CD8-positive, alpha-beta memory T cell (primary cell): ENCODE measurements at regions not wholly inside any gene's neighbourhood (a gene's known extent, or its start where the extent isn't known, plus 50 kb on each side); places are given as distances from the start of the nearest gene placed in this dataset.

Source experiments
- CTCF ChIA-PET: fragments of 350-600 bp; sonication (Branson Sonifier 250); formaldehyde crosslinking; loops from one replicate; lab custom pipeline; 2021; ENCODE audit warnings: antibody characterized with exemption; lab: Charles Lee
- POLR2A ChIA-PET: fragments of 350-600 bp; sonication (Branson Sonifier 250); formaldehyde crosslinking; loops from one replicate; lab custom pipeline; 2021; ENCODE audit warnings: antibody characterized with exemption; lab: Charles Lee
- DNase-seq, 5 donors: peaks; one replicate each; pipeline versions ENCODE4 v3.0.0 to v3.0.0-alpha.2; 2020 to 2022; ENCODE audit warnings: mixed read lengths in 1 of 5
- H3K27ac ChIP-seq: one replicate; pipeline ENCODE4 v1.7.0; 2013; ENCODE audit warnings: low read depth, mild to moderate bottlenecking, low read length, moderate library complexity
- H3K27me3 ChIP-seq: 2 replicates; pipeline ENCODE4 v1.7.0; 2013; ENCODE audit warnings: low read length, mild to moderate bottlenecking; ENCODE audit not compliant: insufficient read depth, poor library complexity, severe bottlenecking
- H3K36me3 ChIP-seq: 2 replicates; pipeline ENCODE4 v1.7.0; 2013; ENCODE audit warnings: mild to moderate bottlenecking, low read length, moderate library complexity; ENCODE audit not compliant: insufficient read depth
- H3K4me1 ChIP-seq: 2 replicates; pipeline ENCODE4 v1.7.0; 2013; ENCODE audit warnings: mild to moderate bottlenecking, low read length, moderate library complexity; ENCODE audit not compliant: insufficient read depth
- H3K4me3 ChIP-seq: 2 replicates; pipeline ENCODE4 v1.7.0; 2013; ENCODE audit warnings: mild to moderate bottlenecking, low read length
- H3K9me3 ChIP-seq: 2 replicates; pipeline ENCODE4 v1.7.0; 2013; ENCODE audit warnings: mild to moderate bottlenecking, low read length
- H3K27ac Mint-ChIP-seq, 8 donors: one replicate each; pipeline ENCODE4 v1.8.0; 2020 to 2021; ENCODE audit warnings: mixed read lengths in 8 of 8, mild to moderate bottlenecking in 6 of 8, inconsistent platforms in 3 of 8, moderate library complexity in 3 of 8
- H3K27me3 Mint-ChIP-seq, 2 donors: one replicate each; pipeline ENCODE4 v1.8.0; 2020 to 2021; ENCODE audit warnings: mixed read lengths in 2 of 2, mild to moderate bottlenecking in 1 of 2, moderate library complexity in 1 of 2
- H3K36me3 Mint-ChIP-seq, 3 donors: one replicate each; pipeline ENCODE4 v1.8.0; 2020 to 2021; ENCODE audit warnings: mixed read lengths in 3 of 3, inconsistent platforms in 1 of 3, mild to moderate bottlenecking in 1 of 3
- H3K4me1 Mint-ChIP-seq, 3 donors: one replicate each; pipeline ENCODE4 v1.8.0; 2020 to 2021; ENCODE audit warnings: mixed read lengths in 3 of 3, inconsistent platforms in 1 of 3, mild to moderate bottlenecking in 1 of 3
- H3K4me3 Mint-ChIP-seq, 7 donors: one replicate each; pipeline ENCODE4 v1.8.0; 2020 to 2021; ENCODE audit warnings: mixed read lengths in 7 of 7, mild to moderate bottlenecking in 6 of 7, moderate library complexity in 4 of 7, inconsistent platforms in 2 of 7
- H3K9me3 Mint-ChIP-seq, 5 donors: one replicate each; pipeline ENCODE4 v1.8.0; 2020 to 2022; ENCODE audit warnings: mixed read lengths in 5 of 5, mild to moderate bottlenecking in 3 of 5, moderate library complexity in 2 of 5, inconsistent platforms in 1 of 5

DNA sequence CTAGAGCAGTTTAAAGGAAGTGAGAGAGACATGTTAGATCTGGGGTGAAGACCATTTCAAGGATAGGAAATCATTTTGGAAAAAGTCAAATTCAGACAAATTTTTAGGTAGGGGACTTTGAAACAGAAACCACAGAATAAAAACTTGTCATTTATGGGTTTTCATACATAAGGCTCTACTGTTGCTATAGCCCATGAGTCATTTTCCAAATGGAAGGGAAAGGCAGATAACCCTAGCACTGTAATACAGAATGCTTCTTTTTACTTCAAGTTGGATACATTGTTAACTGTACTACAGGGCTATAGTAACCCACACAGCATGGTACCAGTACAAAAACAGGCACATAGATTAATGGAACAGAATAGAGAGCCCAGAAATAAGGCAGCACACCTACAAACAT, 455.4 kb downstream of the EBF1 start:
- Histone ChIP-seq H3K27ac (no peak overlapping the region), H3K4me1 (no peaks in the 10 kb centered on the region), H3K4me3 (no peak overlapping the region), H3K36me3 (no peaks in the 10 kb centered on the region), H3K27me3 (no peaks in the 10 kb centered on the region), H3K9me3 (no peaks in the 10 kb centered on the region)
- DNase-seq = no peak
- H3K4me1 Mint-ChIP-seq = no peaks in the 10 kb centered on the region
- ChIA-PET CTCF (no interaction called here), POLR2A (no interaction called here)
- no peak overlapping the region for H3K4me3 Mint-ChIP-seq
- H3K27me3 Mint-ChIP-seq = peaks cover 0 to 6% of the 10 kb centered on the region in 2 donors
- H3K36me3 Mint-ChIP-seq = no peaks in the 10 kb centered on the region
- no peaks in the 10 kb centered on the region for H3K9me3 Mint-ChIP-seq
- H3K27ac Mint-ChIP-seq = no peak overlapping the region

DNA sequence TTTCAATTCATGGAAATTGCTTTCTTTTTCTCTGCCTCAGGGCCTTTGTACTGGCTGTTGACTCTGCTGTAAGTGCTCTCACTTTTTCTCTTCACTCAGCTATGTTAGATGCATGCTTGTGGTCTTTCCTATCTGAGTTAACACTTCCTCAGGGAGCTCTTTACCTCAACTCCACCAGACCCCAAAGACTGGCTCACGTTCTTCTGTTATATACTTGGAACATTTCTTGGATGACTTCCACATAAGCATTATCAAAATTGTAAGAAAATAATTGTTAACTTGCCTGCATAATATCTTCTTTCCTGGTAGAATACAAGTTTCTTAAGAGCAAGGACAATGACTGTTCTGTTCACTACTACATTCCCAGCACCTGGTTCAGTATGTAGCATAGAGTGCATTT, 455.9 kb downstream of the EBF1 start:
- CTCF ChIA-PET = no interaction called here
- POLR2A ChIA-PET = no interaction called here
- H3K4me1 Mint-ChIP-seq = no peaks in the 10 kb centered on the region

DNA sequence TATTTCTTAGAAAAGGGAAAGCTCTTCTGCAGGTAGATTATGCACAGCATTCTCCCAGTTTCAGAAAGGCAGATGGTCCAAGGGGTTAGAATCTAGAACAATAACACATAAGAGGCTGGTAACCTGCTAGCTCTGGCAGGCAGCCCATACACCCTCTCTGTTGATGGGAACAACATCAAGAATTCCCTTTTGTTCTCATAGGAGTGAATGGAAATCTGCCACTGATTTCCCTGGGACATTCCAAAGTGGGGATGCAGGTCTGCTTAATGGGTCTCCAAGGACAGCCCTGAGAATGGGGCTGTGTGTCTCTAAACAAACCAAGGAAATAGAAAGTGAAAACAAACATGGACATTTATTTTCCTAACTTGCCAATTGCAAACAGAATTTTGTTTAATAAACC, 456.8 kb downstream of the EBF1 start:
- ChIA-PET CTCF (no interaction called here), POLR2A (no interaction called here)
- no peaks in the 10 kb centered on the region for H3K36me3 Mint-ChIP-seq
- no peak overlapping the region for H3K27ac Mint-ChIP-seq
- H3K9me3 Mint-ChIP-seq = no peaks in the 10 kb centered on the region
- Histone ChIP-seq H3K36me3 (no peaks in the 10 kb centered on the region), H3K9me3 (no peaks in the 10 kb centered on the region), H3K27me3 (no peaks in the 10 kb centered on the region), H3K4me1 (no peaks in the 10 kb centered on the region), H3K27ac (no peak overlapping the region), H3K4me3 (no peak overlapping the region)
- H3K4me3 Mint-ChIP-seq = no peak overlapping the region
- no peak for DNase-seq
- H3K4me1 Mint-ChIP-seq = no peaks in the 10 kb centered on the region
- peaks cover 0 to 6% of the 10 kb centered on the region in 2 donors for H3K27me3 Mint-ChIP-seq

More for the DNA sequence above, 455.9 kb downstream of the EBF1 start:
- H3K27me3 Mint-ChIP-seq = peaks cover 0 to 6% of the 10 kb centered on the region in 2 donors
- H3K36me3 ChIP-seq = no peaks in the 10 kb centered on the region
- no peak for DNase-seq
- H3K4me3 ChIP-seq = no peak overlapping the region
- H3K4me3 Mint-ChIP-seq = no peak overlapping the region
- H3K4me1 ChIP-seq = no peaks in the 10 kb centered on the region
- no peak overlapping the region for H3K27ac ChIP-seq
- no peak overlapping the region for H3K27ac Mint-ChIP-seq
- H3K9me3 ChIP-seq = no peaks in the 10 kb centered on the region
- H3K27me3 ChIP-seq = no peaks in the 10 kb centered on the region
- H3K36me3 Mint-ChIP-seq = no peaks in the 10 kb centered on the region
- H3K9me3 Mint-ChIP-seq = no peaks in the 10 kb centered on the region

DNA sequence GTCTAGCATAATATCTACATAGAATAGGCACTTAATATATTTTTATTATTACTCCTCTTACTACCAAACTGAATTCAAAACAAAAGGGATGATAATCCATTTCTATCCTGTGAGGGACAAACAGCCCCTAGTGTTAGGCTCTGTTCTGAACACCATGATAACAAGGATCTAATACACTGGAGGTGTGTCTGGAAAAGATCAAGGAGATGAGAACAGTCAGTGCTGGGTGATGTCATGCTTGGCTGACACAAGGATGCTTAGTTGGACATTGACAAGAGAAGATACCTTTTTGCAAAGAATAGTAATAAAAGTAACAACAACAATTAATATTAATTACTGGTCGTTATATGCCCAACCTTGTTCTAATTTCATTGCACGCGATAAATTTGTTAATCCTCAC, 458.7 kb downstream of the EBF1 start:
- Histone ChIP-seq H3K4me3 (no peak overlapping the region), H3K36me3 (no peaks in the 10 kb centered on the region), H3K4me1 (no peaks in the 10 kb centered on the region), H3K9me3 (no peaks in the 10 kb centered on the region), H3K27ac (no peak overlapping the region), H3K27me3 (no peaks in the 10 kb centered on the region)
- DNase-seq = no peak
- Mint-ChIP-seq H3K9me3 (no peaks in the 10 kb centered on the region), H3K27ac (no peak overlapping the region), H3K36me3 (no peaks in the 10 kb centered on the region), H3K27me3 (peaks cover 3 to 5% of the 10 kb centered on the region in 2 donors), H3K4me1 (no peaks in the 10 kb centered on the region), H3K4me3 (no peak overlapping the region)
- POLR2A ChIA-PET = no interaction called here
- CTCF ChIA-PET = no interaction called here

DNA sequence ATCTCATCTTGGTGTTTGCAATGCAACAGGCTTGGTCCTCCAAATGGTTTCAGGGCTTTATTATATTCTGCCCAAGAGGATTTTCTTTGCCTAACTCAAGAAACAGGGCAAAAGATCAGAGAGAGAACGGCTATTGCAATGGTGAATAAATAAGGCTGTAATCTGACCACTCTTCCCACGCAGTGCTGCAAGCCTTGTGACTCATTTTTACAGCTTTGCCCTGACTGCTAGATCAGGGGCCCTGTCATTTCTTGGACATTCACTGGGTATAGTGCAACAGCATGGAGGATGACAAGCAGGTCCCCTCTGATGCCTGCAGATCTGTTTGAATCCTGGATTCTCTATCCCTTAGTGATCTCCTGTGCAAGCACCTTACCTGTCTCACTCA, 459.1 kb downstream of the EBF1 start:
- no peaks in the 10 kb centered on the region for H3K9me3 ChIP-seq
- ChIA-PET CTCF (no interaction called here), POLR2A (no interaction called here)
- H3K4me3 ChIP-seq = no peak overlapping the region
- Mint-ChIP-seq H3K9me3 (no peaks in the 10 kb centered on the region), H3K27me3 (peaks cover 4 to 5% of the 10 kb centered on the region in 2 donors), H3K4me1 (no peaks in the 10 kb centered on the region), H3K36me3 (no peaks in the 10 kb centered on the region), H3K27ac (no peak overlapping the region), H3K4me3 (no peak overlapping the region)
- H3K36me3 ChIP-seq = no peaks in the 10 kb centered on the region
- H3K27ac ChIP-seq = no peak overlapping the region
- DNase-seq = no peak
- H3K27me3 ChIP-seq = no peaks in the 10 kb centered on the region
- H3K4me1 ChIP-seq = no peaks in the 10 kb centered on the region

DNA sequence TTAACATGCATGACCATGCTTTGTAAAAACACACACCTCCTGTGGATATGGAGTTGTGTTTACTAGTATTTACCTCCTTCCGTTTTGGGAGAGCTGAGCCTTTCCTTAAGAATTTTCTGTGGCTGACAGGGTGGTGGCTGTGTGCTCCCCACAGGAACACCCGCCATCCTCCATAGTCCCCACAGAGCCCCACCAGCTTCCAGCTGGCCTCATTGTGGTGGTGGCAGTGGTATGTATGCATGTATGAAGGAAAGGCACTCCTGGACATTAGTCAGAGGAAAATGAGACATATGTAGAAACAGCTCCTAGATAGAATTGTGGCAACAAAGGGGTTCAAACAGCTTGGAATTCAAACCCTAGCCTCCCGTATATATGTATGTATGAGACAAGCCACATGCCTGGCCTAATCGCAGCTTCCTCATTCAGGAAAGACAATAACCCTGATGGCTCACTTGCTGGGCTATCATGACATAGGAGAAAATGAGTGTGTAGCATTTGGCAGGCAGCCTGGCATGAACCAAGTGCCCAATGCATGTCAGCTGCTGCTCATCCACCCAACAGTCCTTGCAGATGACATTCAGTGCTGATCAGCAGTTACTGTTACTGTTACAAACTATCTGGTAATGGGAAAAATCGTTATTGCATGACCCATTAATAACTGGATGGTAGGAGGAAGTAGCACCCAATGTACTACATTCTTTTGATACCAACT, 459.7 kb downstream of the EBF1 start:
- no peaks in the 10 kb centered on the region for H3K4me1 ChIP-seq
- H3K36me3 ChIP-seq = no peaks in the 10 kb centered on the region
- H3K4me3 ChIP-seq = no peak overlapping the region
- Mint-ChIP-seq H3K27me3 (peaks cover 5 to 7% of the 10 kb centered on the region in 2 donors), H3K36me3 (no peaks in the 10 kb centered on the region), H3K4me1 (no peaks in the 10 kb centered on the region), H3K9me3 (no peaks in the 10 kb centered on the region), H3K27ac (no peak overlapping the region), H3K4me3 (no peak overlapping the region)
- CTCF ChIA-PET = no interaction called here
- no peaks in the 10 kb centered on the region for H3K27me3 ChIP-seq
- no peaks in the 10 kb centered on the region for H3K9me3 ChIP-seq
- no peak for DNase-seq
- no peak overlapping the region for H3K27ac ChIP-seq
- POLR2A ChIA-PET = no interaction called here

DNA sequence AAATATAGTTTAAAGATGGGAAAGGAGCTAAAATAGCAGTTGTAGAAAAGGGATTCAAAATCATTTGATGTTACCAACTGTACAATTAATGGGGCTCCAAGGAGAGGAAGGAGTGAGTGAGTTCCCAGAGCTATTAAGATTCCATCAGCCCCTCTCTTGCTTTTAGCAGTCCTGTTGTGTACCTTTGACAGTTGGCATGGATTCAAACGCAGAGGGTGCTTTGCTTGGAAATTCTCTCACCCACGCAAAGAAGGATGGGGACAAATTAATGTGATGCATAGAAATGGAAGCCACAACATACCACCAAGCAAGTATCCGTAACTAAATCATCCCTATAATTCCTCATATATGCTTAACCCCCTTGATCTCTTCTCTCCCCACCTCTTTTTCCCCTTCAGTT, 461.3 kb downstream of the EBF1 start:
- Mint-ChIP-seq H3K4me3 (no peak overlapping the region), H3K27me3 (peaks cover 2 to 11% of the 10 kb centered on the region in 2 donors), H3K36me3 (no peaks in the 10 kb centered on the region), H3K4me1 (no peaks in the 10 kb centered on the region), H3K9me3 (no peaks in the 10 kb centered on the region), H3K27ac (no peak overlapping the region)
- no peak for DNase-seq
- no peak overlapping the region for H3K27ac ChIP-seq
- no peaks in the 10 kb centered on the region for H3K36me3 ChIP-seq
- no peaks in the 10 kb centered on the region for H3K9me3 ChIP-seq
- CTCF ChIA-PET = interaction anchor here (0.7 kb wide), 1 partner anchor 57 kb away, joined by 3 read pairs; no protein-coding TSS in a partner anchor
- H3K27me3 ChIP-seq = no peaks in the 10 kb centered on the region
- no peak overlapping the region for H3K4me3 ChIP-seq
- POLR2A ChIA-PET = no interaction called here
- H3K4me1 ChIP-seq = no peaks in the 10 kb centered on the region

DNA sequence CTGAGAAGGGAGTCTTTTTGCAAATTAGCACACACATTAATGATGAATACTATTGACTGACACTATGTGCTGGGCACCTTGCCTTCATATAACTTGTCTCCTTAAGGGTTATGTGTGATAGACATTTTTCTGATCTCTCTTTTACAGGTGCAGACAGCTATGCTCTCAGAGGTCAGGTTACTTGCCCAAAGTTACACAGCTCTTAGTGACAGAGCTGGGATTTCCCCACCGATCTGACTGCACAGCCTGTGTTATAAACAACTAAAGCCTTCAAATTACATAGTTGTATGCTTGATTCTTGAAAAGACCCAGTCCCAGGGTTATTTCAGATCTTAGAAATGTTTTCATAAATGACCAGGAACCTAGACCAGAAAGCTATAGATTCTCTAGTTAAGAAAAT, 462.7 kb downstream of the EBF1 start:
- Mint-ChIP-seq H3K4me3 (no peak overlapping the region), H3K9me3 (peaks cover 0 to 3% (median 0%) of the 10 kb centered on the region in 5 donors), H3K27ac (no peak overlapping the region), H3K4me1 (no peaks in the 10 kb centered on the region), H3K27me3 (peaks cover 0 to 11% of the 10 kb centered on the region in 2 donors), H3K36me3 (no peaks in the 10 kb centered on the region)
- no peak overlapping the region for H3K27ac ChIP-seq
- no peak for DNase-seq
- no peak overlapping the region for H3K4me3 ChIP-seq
- H3K36me3 ChIP-seq = no peaks in the 10 kb centered on the region
- POLR2A ChIA-PET = no interaction called here
- H3K4me1 ChIP-seq = no peaks in the 10 kb centered on the region
- no peaks in the 10 kb centered on the region for H3K9me3 ChIP-seq
- CTCF ChIA-PET = interaction anchor here (1.0 kb wide), 1 partner anchor 10 kb away, joined by 3 read pairs; no protein-coding TSS in a partner anchor
- H3K27me3 ChIP-seq = no peaks in the 10 kb centered on the region
